ENCODE measurements at regions not wholly inside any gene's neighbourhood (a gene's known extent, or its start where the extent isn't known, plus 50 kb on each side); places are given as distances from the start of the nearest gene placed in this dataset.

GRCh38 chr1:191085121-191085520 is 607.5 kb upstream of the BRINP3 start:
- TF ChIP-seq GABPA (IDR thresholded peaks at IDR 0.05; ENCODE audit: low read depth): no peak
- no peak for TF ChIP-seq YY1 (IDR thresholded peaks at IDR 0.05; ENCODE audit: low read depth, low read length)
- no peak for TF ChIP-seq CTCF (IDR thresholded peaks at IDR 0.05 in 2 of 3, conservative IDR thresholded peaks at IDR 0.05 in 1 of 3; ENCODE audit: control insufficient read depth in 2 of 3, extremely low read depth in 1 of 3, insufficient read depth in 1 of 3, low read depth in 3 of 3, low read length in 3 of 3)
- no peak for TF ChIP-seq NRF1 (conservative IDR thresholded peaks at IDR 0.05; ENCODE audit: low read depth, low read length)
- no peak for TF ChIP-seq USF1 (IDR thresholded peaks at IDR 0.05; ENCODE audit: borderline replicate concordance, extremely low read length, insufficient read depth, low read depth, low read length)
- TF ChIP-seq POLR2A (IDR thresholded peaks at IDR 0.05; ENCODE audit: low read depth, low read length): no peak
- TF ChIP-seq SREBF1 (IDR thresholded peaks at IDR 0.05; ENCODE audit: low read length): no peak
- TF ChIP-seq CEBPB (IDR thresholded peaks at IDR 0.05; ENCODE audit: borderline replicate concordance in 1 of 2, low read depth in 2 of 2, low read length in 2 of 2): no peak
- no peak for TF ChIP-seq KDM1A (IDR thresholded peaks at IDR 0.05; ENCODE audit: borderline replicate concordance)
- TF ChIP-seq CBFB (IDR thresholded peaks at IDR 0.05; ENCODE audit: low read depth): no peak
- TF ChIP-seq LARP7 (IDR thresholded peaks at IDR 0.05): no peak
- TF ChIP-seq ZNF687 (IDR thresholded peaks at IDR 0.05): no peak

All from GM12878 (cell line).